WTC11 (cell line): ENCODE measurements at regions not wholly inside any gene's neighbourhood (a gene's known extent, or its start where the extent isn't known, plus 50 kb on each side); places are given as distances from the start of the nearest gene placed in this dataset.
"Not testable (repeated sequence)": the region's sequence is repeated elsewhere in the genome, so short reads cannot be mapped to it uniquely, and the experiment has no call there.

ENCODE experiments used
- ETV6 ChIP-seq: sonication (generic); formaldehyde crosslinking; IDR thresholded peaks from 2 replicates; pipeline ENCODE4 v1.8.1; 2022; ENCODE audit warnings: mild to moderate bottlenecking, missing genetic modification reagents
- RORB ChIP-seq: fragments of 250-450 bp; sonication (Bioruptor Pico); IDR thresholded peaks from 2 replicates; pipeline ENCODE4 v1.9.0; 2021; ENCODE audit warnings: mild to moderate bottlenecking
- ZNF423 ChIP-seq: fragments of 250-450 bp; sonication (Bioruptor Pico); IDR thresholded peaks from 2 replicates; pipeline ENCODE4 v2.1.2; 2022; ENCODE audit warnings: mild to moderate bottlenecking, moderate library complexity
- TF ChIP-seq, protein P1 (sequence below): fragments of 200-600 bp; IDR thresholded peaks from 2 replicates; pipeline ENCODE4 v1.8.0; 2022; ENCODE audit warnings: antibody characterized with exemption
- TF ChIP-seq, protein P2 (sequence below): sonication (generic); formaldehyde crosslinking; conservative IDR thresholded peaks from 2 replicates; pipeline ENCODE4 v1.8.1; 2022; ENCODE audit warnings: mild to moderate bottlenecking, missing genetic modification reagents
- TF ChIP-seq, protein P3 (sequence below): sonication (generic); formaldehyde crosslinking; IDR thresholded peaks from 2 replicates; pipeline ENCODE4 v1.8.0; 2022; ENCODE audit warnings: mild to moderate bottlenecking, missing genetic modification reagents
- TF ChIP-seq, protein P4 (sequence below): sonication (generic); formaldehyde crosslinking; conservative IDR thresholded peaks from 2 replicates; pipeline ENCODE4 v1.8.1; 2023; ENCODE audit warnings: mild to moderate bottlenecking, low read depth, missing genetic modification reagents, moderate library complexity

DNA sequence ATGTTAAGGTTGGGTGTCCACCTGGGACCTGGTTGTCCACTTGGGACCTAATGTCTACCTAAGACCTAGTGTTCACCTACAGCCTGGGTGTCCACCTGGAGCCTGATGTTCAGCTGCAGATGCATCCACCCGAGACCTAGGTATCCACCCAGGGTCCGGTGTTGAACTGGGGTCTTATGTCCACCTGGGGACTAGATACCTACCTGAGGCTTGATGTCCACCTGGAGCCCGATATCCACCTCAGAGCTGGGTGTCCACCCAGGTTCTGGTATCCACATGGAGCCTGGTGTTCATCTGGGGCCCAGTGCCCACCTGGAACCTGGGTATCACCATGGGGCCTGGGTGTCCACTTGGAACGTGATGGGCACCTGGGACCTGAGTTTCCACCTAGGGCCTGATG is 389.2 kb downstream of the ZNF716 start:
- TF ChIP-seq, protein P1, sequence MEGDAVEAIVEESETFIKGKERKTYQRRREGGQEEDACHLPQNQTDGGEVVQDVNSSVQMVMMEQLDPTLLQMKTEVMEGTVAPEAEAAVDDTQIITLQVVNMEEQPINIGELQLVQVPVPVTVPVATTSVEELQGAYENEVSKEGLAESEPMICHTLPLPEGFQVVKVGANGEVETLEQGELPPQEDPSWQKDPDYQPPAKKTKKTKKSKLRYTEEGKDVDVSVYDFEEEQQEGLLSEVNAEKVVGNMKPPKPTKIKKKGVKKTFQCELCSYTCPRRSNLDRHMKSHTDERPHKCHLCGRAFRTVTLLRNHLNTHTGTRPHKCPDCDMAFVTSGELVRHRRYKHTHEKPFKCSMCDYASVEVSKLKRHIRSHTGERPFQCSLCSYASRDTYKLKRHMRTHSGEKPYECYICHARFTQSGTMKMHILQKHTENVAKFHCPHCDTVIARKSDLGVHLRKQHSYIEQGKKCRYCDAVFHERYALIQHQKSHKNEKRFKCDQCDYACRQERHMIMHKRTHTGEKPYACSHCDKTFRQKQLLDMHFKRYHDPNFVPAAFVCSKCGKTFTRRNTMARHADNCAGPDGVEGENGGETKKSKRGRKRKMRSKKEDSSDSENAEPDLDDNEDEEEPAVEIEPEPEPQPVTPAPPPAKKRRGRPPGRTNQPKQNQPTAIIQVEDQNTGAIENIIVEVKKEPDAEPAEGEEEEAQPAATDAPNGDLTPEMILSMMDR = not testable (repeated sequence)
- TF ChIP-seq, protein P2, sequence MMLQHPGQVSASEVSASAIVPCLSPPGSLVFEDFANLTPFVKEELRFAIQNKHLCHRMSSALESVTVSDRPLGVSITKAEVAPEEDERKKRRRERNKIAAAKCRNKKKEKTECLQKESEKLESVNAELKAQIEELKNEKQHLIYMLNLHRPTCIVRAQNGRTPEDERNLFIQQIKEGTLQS (CRISPR knock-in tag) = not testable (repeated sequence)
- TF ChIP-seq RORB (CRISPR knock-in tag); ETV6 (CRISPR knock-in tag); ZNF423: not testable (repeated sequence)
- TF ChIP-seq, protein P3, sequence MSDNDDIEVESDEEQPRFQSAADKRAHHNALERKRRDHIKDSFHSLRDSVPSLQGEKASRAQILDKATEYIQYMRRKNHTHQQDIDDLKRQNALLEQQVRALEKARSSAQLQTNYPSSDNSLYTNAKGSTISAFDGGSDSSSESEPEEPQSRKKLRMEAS (CRISPR knock-in tag) = not testable (repeated sequence)
- TF ChIP-seq, protein P4, sequence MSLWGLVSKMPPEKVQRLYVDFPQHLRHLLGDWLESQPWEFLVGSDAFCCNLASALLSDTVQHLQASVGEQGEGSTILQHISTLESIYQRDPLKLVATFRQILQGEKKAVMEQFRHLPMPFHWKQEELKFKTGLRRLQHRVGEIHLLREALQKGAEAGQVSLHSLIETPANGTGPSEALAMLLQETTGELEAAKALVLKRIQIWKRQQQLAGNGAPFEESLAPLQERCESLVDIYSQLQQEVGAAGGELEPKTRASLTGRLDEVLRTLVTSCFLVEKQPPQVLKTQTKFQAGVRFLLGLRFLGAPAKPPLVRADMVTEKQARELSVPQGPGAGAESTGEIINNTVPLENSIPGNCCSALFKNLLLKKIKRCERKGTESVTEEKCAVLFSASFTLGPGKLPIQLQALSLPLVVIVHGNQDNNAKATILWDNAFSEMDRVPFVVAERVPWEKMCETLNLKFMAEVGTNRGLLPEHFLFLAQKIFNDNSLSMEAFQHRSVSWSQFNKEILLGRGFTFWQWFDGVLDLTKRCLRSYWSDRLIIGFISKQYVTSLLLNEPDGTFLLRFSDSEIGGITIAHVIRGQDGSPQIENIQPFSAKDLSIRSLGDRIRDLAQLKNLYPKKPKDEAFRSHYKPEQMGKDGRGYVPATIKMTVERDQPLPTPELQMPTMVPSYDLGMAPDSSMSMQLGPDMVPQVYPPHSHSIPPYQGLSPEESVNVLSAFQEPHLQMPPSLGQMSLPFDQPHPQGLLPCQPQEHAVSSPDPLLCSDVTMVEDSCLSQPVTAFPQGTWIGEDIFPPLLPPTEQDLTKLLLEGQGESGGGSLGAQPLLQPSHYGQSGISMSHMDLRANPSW (CRISPR knock-in tag) = not testable (repeated sequence)
